HFFc6 (cell line): ENCODE measurements at regions not wholly inside any gene's neighbourhood (a gene's known extent, or its start where the extent isn't known, plus 50 kb on each side); places are given as distances from the start of the nearest gene placed in this dataset.

Experiments used
- DNase-seq: peaks from one replicate; pipeline ENCODE4 v3.0.0-alpha.2; 2018
- H3K27ac Mint-ChIP-seq: 2 replicates; pipeline ENCODE4 v1.8.0; 2020; ENCODE audit warnings: mild to moderate bottlenecking, mixed read lengths
- H3K27me3 Mint-ChIP-seq: 2 replicates; pipeline ENCODE4 v1.8.0; 2021; ENCODE audit warnings: mild to moderate bottlenecking, moderate library complexity, mixed read lengths; ENCODE audit not compliant: insufficient read depth
- H3K36me3 Mint-ChIP-seq: 2 replicates; pipeline ENCODE4 v1.8.0; 2021; ENCODE audit warnings: low read depth, mixed read lengths
- H3K4me1 Mint-ChIP-seq: 2 replicates; pipeline ENCODE4 v1.8.0; 2020; ENCODE audit warnings: low read depth, mixed read lengths
- H3K4me3 Mint-ChIP-seq: 2 replicates; pipeline ENCODE4 v1.8.0; 2020; ENCODE audit warnings: mild to moderate bottlenecking, moderate library complexity, mixed read lengths
- H3K9me3 Mint-ChIP-seq: 2 replicates; pipeline ENCODE4 v1.8.0; 2020; ENCODE audit warnings: mild to moderate bottlenecking, mixed read lengths
- TF ChIP-seq, protein P1 (sequence below): fragments of 200-600 bp; sonication (generic); IDR thresholded peaks from 2 replicates; pipeline ENCODE4 v1.5.0; 2021; ENCODE audit warnings: antibody characterized with exemption, mild to moderate bottlenecking

DNA sequence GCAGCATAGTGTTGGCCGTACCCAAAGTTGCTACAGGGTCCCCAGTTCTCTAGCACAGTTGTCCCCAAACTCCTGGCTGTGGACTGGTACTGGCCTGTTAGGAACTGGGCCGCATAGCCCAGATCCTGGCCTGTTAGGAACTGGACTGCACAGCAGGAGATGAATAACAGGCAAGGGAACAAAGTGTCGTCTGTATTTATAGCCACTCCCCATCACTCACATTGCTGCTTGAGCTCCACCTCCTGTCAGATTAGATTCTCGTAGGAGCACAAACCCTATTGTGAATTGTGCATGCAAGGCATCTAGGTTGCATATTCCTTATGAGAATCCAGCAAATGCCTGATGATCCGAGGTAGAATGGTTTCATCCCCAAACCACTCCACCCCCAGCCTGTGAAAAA is 604.0 kb upstream of the LMCD1 start:
- DNase-seq, result no peak
- no peak overlapping the region for H3K4me3 Mint-ChIP-seq
- TF ChIP-seq, protein P1, sequence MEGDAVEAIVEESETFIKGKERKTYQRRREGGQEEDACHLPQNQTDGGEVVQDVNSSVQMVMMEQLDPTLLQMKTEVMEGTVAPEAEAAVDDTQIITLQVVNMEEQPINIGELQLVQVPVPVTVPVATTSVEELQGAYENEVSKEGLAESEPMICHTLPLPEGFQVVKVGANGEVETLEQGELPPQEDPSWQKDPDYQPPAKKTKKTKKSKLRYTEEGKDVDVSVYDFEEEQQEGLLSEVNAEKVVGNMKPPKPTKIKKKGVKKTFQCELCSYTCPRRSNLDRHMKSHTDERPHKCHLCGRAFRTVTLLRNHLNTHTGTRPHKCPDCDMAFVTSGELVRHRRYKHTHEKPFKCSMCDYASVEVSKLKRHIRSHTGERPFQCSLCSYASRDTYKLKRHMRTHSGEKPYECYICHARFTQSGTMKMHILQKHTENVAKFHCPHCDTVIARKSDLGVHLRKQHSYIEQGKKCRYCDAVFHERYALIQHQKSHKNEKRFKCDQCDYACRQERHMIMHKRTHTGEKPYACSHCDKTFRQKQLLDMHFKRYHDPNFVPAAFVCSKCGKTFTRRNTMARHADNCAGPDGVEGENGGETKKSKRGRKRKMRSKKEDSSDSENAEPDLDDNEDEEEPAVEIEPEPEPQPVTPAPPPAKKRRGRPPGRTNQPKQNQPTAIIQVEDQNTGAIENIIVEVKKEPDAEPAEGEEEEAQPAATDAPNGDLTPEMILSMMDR, result no peak
- H3K36me3 Mint-ChIP-seq, result no peaks in the 10 kb centered on the region; the same call in 1 of the 2 replicates
- H3K4me1 Mint-ChIP-seq, result no peaks in the 10 kb centered on the region
- H3K9me3 Mint-ChIP-seq, result peaks cover 43% of the 10 kb centered on the region
- H3K27me3 Mint-ChIP-seq, result no peaks in the 10 kb centered on the region
- no peak overlapping the region for H3K27ac Mint-ChIP-seq

DNA sequence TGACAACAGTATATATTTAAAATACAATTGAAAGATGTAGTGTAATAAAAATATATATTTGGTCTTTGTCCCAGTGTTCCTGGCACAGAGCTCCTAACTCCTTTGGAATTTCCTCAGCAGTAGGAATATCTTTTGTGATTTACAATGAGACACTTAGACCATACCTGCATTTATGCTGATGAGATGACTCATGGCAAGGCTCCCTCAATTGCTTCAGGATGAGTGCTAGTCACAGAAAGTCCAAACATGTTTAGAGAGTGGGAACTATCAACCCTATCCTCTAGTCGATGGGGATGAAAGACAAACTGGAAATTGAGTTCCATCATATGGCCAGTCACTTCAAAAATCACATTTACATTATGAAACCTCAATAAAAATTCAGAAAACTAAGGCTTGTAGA is 588.3 kb upstream of the LMCD1 start:
- H3K36me3 Mint-ChIP-seq, result 0 out of 2 replicates have a peak, but pooled peaks cover 6% of the 10 kb centered on the region
- no peaks in the 10 kb centered on the region; the same call in 1 of the 2 replicates for H3K27me3 Mint-ChIP-seq
- H3K27ac Mint-ChIP-seq, result no peak overlapping the region
- H3K4me3 Mint-ChIP-seq, result no peak overlapping the region
- TF ChIP-seq, protein P1, result no peak
- peaks cover 52% of the 10 kb centered on the region for H3K9me3 Mint-ChIP-seq
- H3K4me1 Mint-ChIP-seq, result no peaks in the 10 kb centered on the region
- DNase-seq, result no peak

DNA sequence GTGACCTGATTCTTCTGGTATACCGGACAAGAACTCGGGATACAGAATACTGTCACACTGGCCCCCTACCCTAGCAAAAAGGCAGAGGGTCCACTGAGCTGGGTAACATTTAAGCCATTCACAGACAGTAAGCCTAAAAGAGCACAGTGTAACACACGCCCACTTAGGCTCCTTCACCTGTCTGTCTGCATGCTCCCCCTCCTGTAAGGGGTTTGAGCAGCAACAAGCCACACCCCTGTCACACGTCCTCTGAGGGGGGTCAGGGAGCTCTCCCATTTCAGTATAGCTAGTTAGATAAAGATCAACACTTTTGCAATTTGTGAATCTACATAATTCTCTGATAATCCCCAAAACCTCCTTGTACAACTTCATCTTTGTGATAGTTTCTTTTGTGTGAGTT is 586.3 kb upstream of the LMCD1 start:
- Mint-ChIP-seq H3K36me3 (no peaks in the 10 kb centered on the region), H3K4me3 (no peak overlapping the region), H3K27ac (no peak overlapping the region), H3K27me3 (no peaks in the 10 kb centered on the region; the same call in 1 of the 2 replicates), H3K4me1 (no peaks in the 10 kb centered on the region), H3K9me3 (peaks cover 40% of the 10 kb centered on the region)
- DNase-seq, result no peak
- TF ChIP-seq, protein P1, result no peak

DNA sequence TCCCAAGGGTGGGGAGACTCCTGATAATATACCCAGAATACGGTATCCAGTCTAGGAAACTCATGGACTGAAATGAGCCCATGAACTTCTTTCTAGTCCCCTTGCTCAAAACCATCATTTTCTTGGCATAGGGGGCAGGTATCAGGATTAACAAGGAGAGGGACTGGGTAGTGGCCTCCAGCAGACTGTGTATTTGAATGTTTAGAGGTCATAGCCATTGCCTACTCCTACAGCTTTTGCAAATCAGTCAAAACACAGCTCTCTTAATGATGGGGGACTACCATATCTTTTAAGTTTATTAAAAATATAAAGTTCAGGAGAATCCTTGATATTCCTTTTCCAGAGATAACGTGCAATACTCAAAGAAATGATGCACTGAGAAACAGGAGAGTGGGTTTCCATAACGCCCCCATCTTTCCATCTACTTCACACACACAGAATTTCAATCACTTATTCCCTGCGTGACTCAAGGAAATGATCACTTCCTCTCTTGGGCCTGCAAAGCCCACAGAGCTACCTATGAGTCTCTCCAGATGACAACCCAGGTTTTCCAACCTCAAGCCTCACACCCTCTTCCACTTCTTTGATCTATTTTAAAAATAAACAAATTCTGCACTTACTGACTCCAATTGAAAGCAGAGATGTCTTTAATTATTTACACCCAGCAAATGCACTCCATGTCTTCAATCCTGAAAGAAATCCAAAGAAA is 584.0 kb upstream of the LMCD1 start:
- Mint-ChIP-seq H3K4me3 (no peak overlapping the region), H3K4me1 (no peaks in the 10 kb centered on the region), H3K27me3 (no peaks in the 10 kb centered on the region; the same call in 1 of the 2 replicates), H3K27ac (no peak overlapping the region), H3K36me3 (no peaks in the 10 kb centered on the region), H3K9me3 (peaks cover 41% of the 10 kb centered on the region)
- no peak for DNase-seq
- TF ChIP-seq, protein P1, result no peak

DNA sequence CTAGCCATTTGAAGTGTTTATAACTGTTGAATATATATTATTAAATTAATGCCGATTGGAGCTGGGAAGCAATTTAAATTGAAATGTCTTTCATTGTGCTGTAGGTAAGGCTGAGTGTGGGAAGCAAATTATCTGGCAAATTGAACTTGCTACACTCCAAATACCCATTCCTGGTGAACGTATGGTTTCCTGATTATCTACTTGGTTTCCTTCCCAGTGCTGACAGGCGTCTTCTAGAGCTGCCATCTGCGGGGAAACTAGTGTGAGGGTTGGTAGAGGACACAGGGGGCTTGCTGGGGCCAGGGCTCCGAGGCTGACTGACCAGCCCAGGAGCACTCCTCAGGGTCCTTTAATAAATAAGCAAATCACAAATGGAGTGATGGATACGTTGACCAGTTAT is 581.4 kb upstream of the LMCD1 start:
- no peaks in the 10 kb centered on the region for H3K4me1 Mint-ChIP-seq

More for the DNA sequence above, 581.4 kb upstream of the LMCD1 start:
- Mint-ChIP-seq H3K4me3 (no peak overlapping the region), H3K36me3 (no peaks in the 10 kb centered on the region), H3K27me3 (no peaks in the 10 kb centered on the region; the same call in 1 of the 2 replicates), H3K27ac (no peak overlapping the region), H3K9me3 (peaks cover 44% of the 10 kb centered on the region)
- no peak for DNase-seq
- TF ChIP-seq, protein P1, result no peak
